ENCODE measurements at regions not wholly inside any gene's neighbourhood (a gene's known extent, or its start where the extent isn't known, plus 50 kb on each side); places are given as distances from the start of the nearest gene placed in this dataset.

GRCh38 chr6:149223120-149223903 lies 94.2 kb upstream of the TAB2 start:
- ChIA-PET CTCF (ENCODE audit: partially characterized antibody) (interaction anchor here (1.5 to 1.7 kb wide), 2 partner anchors 8 to 33 kb away, joined by 3 to 4 read pairs; no protein-coding TSS in a partner anchor), POLR2A (ENCODE audit: partially characterized antibody) (no interaction called here)
- no peak for DNase-seq (ENCODE audit: low read depth in 1 of 2, low spot score in 2 of 2)
- TF ChIP-seq SIRT6 (IDR thresholded peaks at IDR 0.05; ENCODE audit: low read length) (no peak), CHD1 (IDR thresholded peaks at IDR 0.05; ENCODE audit: low read depth, low read length) (no peak), HDAC2 (IDR thresholded peaks at IDR 0.05; ENCODE audit: borderline replicate concordance in 1 of 2, low read depth in 2 of 2, low read length in 2 of 2) (no peak), SIN3A (conservative IDR thresholded peaks at IDR 0.05 in 1 of 2, IDR thresholded peaks at IDR 0.05 in 1 of 2; ENCODE audit: low read depth in 1 of 2, low read length in 2 of 2) (no peak), RAD21 (IDR thresholded peaks at IDR 0.05 in 1 of 2, conservative IDR thresholded peaks at IDR 0.05 in 1 of 2; ENCODE audit: low read depth in 2 of 2, low read length in 2 of 2) (no peak), CBX5 (IDR thresholded peaks at IDR 0.05; ENCODE audit: low read depth, low read length) (no peak), YY1 (IDR thresholded peaks at IDR 0.05; ENCODE audit: low read depth, low read length) (no peak), SP4 (IDR thresholded peaks at IDR 0.05; ENCODE audit: low read length) (no peak), KDM1A (IDR thresholded peaks at IDR 0.05; ENCODE audit: borderline replicate concordance, low read length) (no peak), ASH2L (IDR thresholded peaks at IDR 0.05; ENCODE audit: low read length) (no peak), TCF12 (IDR thresholded peaks at IDR 0.05; ENCODE audit: low read depth, low read length) (no peak), TEAD4 (IDR thresholded peaks at IDR 0.05; ENCODE audit: low read depth, low read length) (no peak), EZH2 (IDR thresholded peaks at IDR 0.05; ENCODE audit: low read depth, low read length, severe bottlenecking) (no peak)

More at GRCh38 chr6:149223120-149223903, 94.2 kb upstream of the TAB2 start:
- H4K8ac ChIP-seq (ENCODE audit: extremely low read depth, insufficient read depth, low read length) = no peak overlapping the region
- peaks cover 0 to 2% (median 0%) of the 10 kb centered on the region in 4 experiments; a peak in 1 of 7 replicates for H3K4me1 ChIP-seq (replicated peaks in 1 of 4; ENCODE audit: control insufficient read depth in 3 of 4, insufficient read depth in 4 of 4, low read length in 3 of 4)
- H3K27me3 ChIP-seq (replicated peaks in 1 of 4; ENCODE audit: control insufficient read depth in 3 of 4, extremely low read depth in 1 of 4, insufficient read depth in 3 of 4, low read length in 3 of 4) = no peaks in the 10 kb centered on the region
- no peak overlapping the region for H2BK12ac ChIP-seq (ENCODE audit: low read depth, low read length)
- H3K18ac ChIP-seq (ENCODE audit: extremely low read depth, low read length) = no peak overlapping the region
- H3K27ac ChIP-seq (ENCODE audit: low read depth, low read length) = no peak overlapping the region
- H2AFZ ChIP-seq (ENCODE audit: low read length) = no peak overlapping the region; the same call in 1 of the 2 replicates
- H3K23me2 ChIP-seq (ENCODE audit: low read depth, low read length) = no peaks in the 10 kb centered on the region
- no peaks in the 10 kb centered on the region for H3K9me3 ChIP-seq (ENCODE audit: insufficient read depth in 2 of 2, low read depth in 1 of 2, low read length in 1 of 2)
- no peak overlapping the region for H3K4me3 ChIP-seq (ENCODE audit: extremely low read depth in 1 of 4, insufficient read depth in 2 of 4, low read depth in 3 of 4, low read length in 4 of 4)
- H2BK15ac ChIP-seq (ENCODE audit: low read length) = no peak overlapping the region
- no peak overlapping the region for H3K56ac ChIP-seq (replicated peaks; ENCODE audit: insufficient read length, low read depth, low read length)
- H3K9ac ChIP-seq (replicated peaks in 1 of 4; ENCODE audit: extremely low read depth in 1 of 4, low read depth in 3 of 4, low read length in 3 of 4) = no peak overlapping the region
- FAIRE-seq = no peak
- no peak overlapping the region for H3K14ac ChIP-seq (ENCODE audit: insufficient read length)
- no peak overlapping the region for H2BK20ac ChIP-seq (ENCODE audit: low read length)
- no peak overlapping the region for H2BK5ac ChIP-seq (ENCODE audit: low read depth, low read length)
- 80% methylated on average over 4 of the region's 4 CpGs; no CpG with 5 or more reads in 1 of the 2 experiments for WGBS, 2 experiments (ENCODE audit: extremely low coverage in 1 of 2, insufficient coverage in 1 of 2, insufficient read length in 1 of 2, insufficient replicate concordance in 2 of 2, low coverage in 1 of 2, low lambda C conversion rate in 2 of 2, missing lambda C conversion rate in 1 of 2)
- H3K36me3 ChIP-seq (ENCODE audit: control insufficient read depth in 2 of 4, insufficient read depth in 4 of 4, low read length in 3 of 4) = no peaks in the 10 kb centered on the region
- no peak overlapping the region for H3K23ac ChIP-seq (ENCODE audit: insufficient read length)
- H2AK5ac ChIP-seq (ENCODE audit: low read depth, low read length) = no peak overlapping the region
- no peaks in the 10 kb centered on the region for H3K79me1 ChIP-seq (ENCODE audit: low read depth, low read length)
- H4K91ac ChIP-seq (replicated peaks; ENCODE audit: insufficient read length, low read length) = no peak overlapping the region
- no peaks in the 10 kb centered on the region for H3K79me2 ChIP-seq (ENCODE audit: control insufficient read depth in 1 of 2, insufficient read depth in 2 of 2, low read length in 2 of 2)
- no peak overlapping the region for H3K4ac ChIP-seq (replicated peaks; ENCODE audit: insufficient read length, low read depth, low read length)
- H2BK120ac ChIP-seq (replicated peaks; ENCODE audit: low read depth, low read length) = no peak overlapping the region
- H3K4me2 ChIP-seq (ENCODE audit: insufficient read depth in 1 of 2, low read depth in 2 of 2, low read length in 2 of 2) = no peak overlapping the region
- no peak overlapping the region for H4K5ac ChIP-seq (ENCODE audit: insufficient read length, low read depth, low read length)
- H4K20me1 ChIP-seq (replicated peaks in 1 of 2; ENCODE audit: control insufficient read depth in 1 of 2, insufficient read depth in 2 of 2, low read length in 2 of 2) = no peaks in the 10 kb centered on the region

All from H1 (cell line).